ENCODE measurements at regions not wholly inside any gene's neighbourhood (a gene's known extent, or its start where the extent isn't known, plus 50 kb on each side); places are given as distances from the start of the nearest gene placed in this dataset.

GRCh38 chr13:103514188-103514587, 448.0 kb upstream of the SLC10A2 start:
- no peaks in the 10 kb centered on the region for H3K9me3 Mint-ChIP-seq (ENCODE audit: low read depth)
- no peaks in the 10 kb centered on the region for H3K36me3 Mint-ChIP-seq (ENCODE audit: low read depth)
- DNase-seq (ENCODE audit: low spot score), result no peak
- no peak for TF ChIP-seq CTCF (IDR thresholded peaks at IDR 0.05)
- no peak overlapping the region for H3K4me3 Mint-ChIP-seq (ENCODE audit: unreplicated experiment)
- no peaks in the 10 kb centered on the region for H3K27me3 Mint-ChIP-seq (ENCODE audit: low read depth)
- no peaks in the 10 kb centered on the region for H3K4me1 Mint-ChIP-seq (ENCODE audit: low read depth)
- no peak overlapping the region for H3K27ac Mint-ChIP-seq (ENCODE audit: unreplicated experiment)

DNA sequence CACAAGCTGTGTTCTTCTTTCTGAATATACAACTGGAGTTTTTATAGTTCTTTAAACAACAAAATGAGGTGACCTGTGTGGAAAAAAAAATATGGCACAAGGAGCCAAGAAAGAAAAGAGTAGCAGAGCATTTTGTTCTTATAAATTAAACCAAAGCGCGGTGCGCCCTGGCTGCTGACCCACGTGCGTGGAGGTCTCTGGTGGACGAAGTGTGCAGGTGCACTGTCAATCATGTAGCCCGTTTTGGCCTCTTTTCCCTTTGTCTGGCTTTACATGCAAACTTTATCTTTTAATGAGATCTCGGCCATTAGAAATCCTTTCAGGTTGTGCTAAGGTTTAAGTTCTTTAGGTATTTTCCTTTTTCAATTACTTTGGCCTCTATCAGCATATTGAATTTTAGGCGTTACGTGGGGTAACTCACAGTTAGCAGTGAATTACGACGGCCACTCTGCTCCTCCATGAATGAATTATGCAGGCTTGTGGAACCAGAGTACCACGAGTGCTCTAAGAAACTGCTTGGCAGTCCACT, 443.9 kb upstream of the SLC10A2 start:
- DNase-seq (ENCODE audit: low spot score), result no peak
- no peak overlapping the region for H3K4me3 Mint-ChIP-seq (ENCODE audit: unreplicated experiment)
- no peaks in the 10 kb centered on the region for H3K4me1 Mint-ChIP-seq (ENCODE audit: low read depth)
- H3K27me3 Mint-ChIP-seq (ENCODE audit: low read depth), result no peaks in the 10 kb centered on the region
- H3K36me3 Mint-ChIP-seq (ENCODE audit: low read depth), result no peaks in the 10 kb centered on the region
- peaks cover 5% of the 10 kb centered on the region for H3K9me3 Mint-ChIP-seq (ENCODE audit: low read depth)
- no peak overlapping the region for H3K27ac Mint-ChIP-seq (ENCODE audit: unreplicated experiment)
- TF ChIP-seq CTCF (IDR thresholded peaks at IDR 0.05), result no peak

DNA sequence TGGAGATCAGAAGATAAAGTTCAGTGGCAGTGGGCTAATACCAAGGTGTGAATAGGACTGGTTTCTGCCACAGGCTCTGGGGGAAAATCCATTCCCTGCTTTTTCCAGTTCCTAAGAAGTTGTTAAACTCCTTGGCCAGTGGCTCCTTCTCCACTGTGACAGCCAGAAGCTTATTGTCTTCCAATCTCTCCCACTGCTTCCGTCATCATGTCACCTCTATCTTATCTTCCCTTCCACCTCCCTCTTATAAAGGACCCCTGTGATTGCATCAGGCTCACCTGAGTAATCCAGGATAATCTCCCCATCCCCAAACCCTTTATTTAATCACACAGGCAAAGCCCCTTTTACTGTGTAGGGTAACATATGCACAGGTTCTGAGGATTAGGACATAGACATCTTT, 431.2 kb upstream of the SLC10A2 start:
- Mint-ChIP-seq H3K36me3 (ENCODE audit: low read depth) (peaks cover 5% of the 10 kb centered on the region), H3K27ac (ENCODE audit: unreplicated experiment) (no peak overlapping the region), H3K27me3 (ENCODE audit: low read depth) (no peaks in the 10 kb centered on the region), H3K4me3 (ENCODE audit: unreplicated experiment) (no peak overlapping the region), H3K9me3 (ENCODE audit: low read depth) (peaks cover 14% of the 10 kb centered on the region), H3K4me1 (ENCODE audit: low read depth) (no peaks in the 10 kb centered on the region)
- no peak for TF ChIP-seq CTCF (IDR thresholded peaks at IDR 0.05)
- DNase-seq (ENCODE audit: low spot score), result no peak

- H3K36me3 Mint-ChIP-seq (ENCODE audit: low read depth), result peaks cover 1% of the 10 kb centered on the region
- peaks cover 2% of the 10 kb centered on the region for H3K9me3 Mint-ChIP-seq (ENCODE audit: low read depth)
- H3K4me1 Mint-ChIP-seq (ENCODE audit: low read depth), result peaks cover 9% of the 10 kb centered on the region
- no peaks in the 10 kb centered on the region for H3K27me3 Mint-ChIP-seq (ENCODE audit: low read depth)
- DNase-seq (ENCODE audit: low spot score), result no peak
- H3K4me3 Mint-ChIP-seq (ENCODE audit: unreplicated experiment), result no peak overlapping the region
- H3K27ac Mint-ChIP-seq (ENCODE audit: unreplicated experiment), result no peak overlapping the region
- TF ChIP-seq CTCF (IDR thresholded peaks at IDR 0.05), result no peak
Observed at GRCh38 chr13:103487841-103488240, 421.6 kb upstream of the SLC10A2 start.

- Mint-ChIP-seq H3K36me3 (ENCODE audit: low read depth) (no peaks in the 10 kb centered on the region), H3K27me3 (ENCODE audit: low read depth) (peaks cover 6% of the 10 kb centered on the region), H3K4me1 (ENCODE audit: low read depth) (no peaks in the 10 kb centered on the region), H3K4me3 (ENCODE audit: unreplicated experiment) (no peak overlapping the region), H3K27ac (ENCODE audit: unreplicated experiment) (no peak overlapping the region), H3K9me3 (ENCODE audit: low read depth) (no peaks in the 10 kb centered on the region)
- no peak for DNase-seq (ENCODE audit: low spot score)
- no peak for TF ChIP-seq CTCF (IDR thresholded peaks at IDR 0.05)
Observed at GRCh38 chr13:103473081-103473480, 406.9 kb upstream of the SLC10A2 start.

Measured in chondrocyte (in vitro differentiated cells).